ENCODE measurements at regions not wholly inside any gene's neighbourhood (a gene's known extent, or its start where the extent isn't known, plus 50 kb on each side); places are given as distances from the start of the nearest gene placed in this dataset.
"Not testable (repeated sequence)": the region's sequence is repeated elsewhere in the genome, so short reads cannot be mapped to it uniquely, and the experiment has no call there.

DNA sequence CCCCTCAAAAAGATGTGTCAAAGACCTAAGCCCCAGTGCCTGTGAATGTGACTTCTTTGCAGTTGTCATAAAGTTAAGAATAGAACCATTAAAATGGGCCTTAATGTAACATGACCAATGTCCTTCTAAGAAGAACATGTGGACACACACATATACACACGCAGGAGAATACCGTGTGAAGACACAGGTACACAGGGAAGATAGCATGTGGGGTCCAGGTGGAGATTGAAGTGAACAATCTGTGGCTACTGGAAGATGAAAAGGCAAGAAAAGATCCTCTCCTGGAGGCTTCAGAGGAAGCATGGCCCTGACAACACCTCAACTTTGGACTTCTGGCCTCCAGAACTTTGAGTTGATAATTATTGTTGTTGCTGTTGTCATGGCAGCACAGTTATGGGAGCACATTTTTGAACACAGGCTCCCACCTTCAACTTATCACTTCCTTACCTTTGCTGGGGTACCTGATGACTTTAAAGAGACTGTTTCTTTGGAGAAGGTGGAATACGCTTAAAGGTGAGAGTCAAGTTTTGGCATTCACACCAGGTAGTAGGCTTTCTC is 123.5 kb upstream of the ADCY2 start:
- H3K36me3 Mint-ChIP-seq, result no peaks in the 10 kb centered on the region
- peak overlapping the region in 1 of 4 donors; percentile 44 for H3K4me3 Mint-ChIP-seq
- no peak overlapping the region for H3K27ac Mint-ChIP-seq
- no peaks in the 10 kb centered on the region for H3K4me1 Mint-ChIP-seq
- peaks cover 1 to 5% (median 3%) of the 10 kb centered on the region in 3 donors for H3K9me3 Mint-ChIP-seq
- H3K27me3 Mint-ChIP-seq, result no peaks in the 10 kb centered on the region

DNA sequence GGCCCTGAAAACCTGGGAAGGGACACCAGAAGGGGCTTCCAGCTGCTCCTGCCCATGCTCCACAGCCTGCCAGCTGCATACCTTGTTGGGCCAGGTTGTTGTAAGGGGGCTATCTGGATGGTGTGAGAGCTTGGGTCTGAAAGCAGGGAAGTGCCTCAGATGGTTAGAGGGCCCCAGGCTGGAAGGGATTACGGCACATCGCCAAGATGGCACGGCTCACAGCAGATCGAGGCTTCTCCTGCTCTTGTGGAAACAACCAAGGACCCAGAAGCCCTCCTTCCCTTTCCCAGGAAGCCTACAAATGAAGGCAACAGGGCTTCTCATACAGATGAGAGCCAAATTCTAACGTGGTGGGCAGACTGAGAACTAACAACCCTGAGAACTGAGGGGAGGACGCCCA is 121.7 kb upstream of the ADCY2 start:
- no peaks in the 10 kb centered on the region for H3K27me3 Mint-ChIP-seq
- peak overlapping the region in 1 of 3 donors; percentile 8 for H3K27ac Mint-ChIP-seq
- no peaks in the 10 kb centered on the region for H3K36me3 Mint-ChIP-seq
- no peaks in the 10 kb centered on the region for H3K4me1 Mint-ChIP-seq
- peaks cover 0 to 5% (median 3%) of the 10 kb centered on the region in 3 donors for H3K9me3 Mint-ChIP-seq
- H3K4me3 Mint-ChIP-seq, result no peak overlapping the region

DNA sequence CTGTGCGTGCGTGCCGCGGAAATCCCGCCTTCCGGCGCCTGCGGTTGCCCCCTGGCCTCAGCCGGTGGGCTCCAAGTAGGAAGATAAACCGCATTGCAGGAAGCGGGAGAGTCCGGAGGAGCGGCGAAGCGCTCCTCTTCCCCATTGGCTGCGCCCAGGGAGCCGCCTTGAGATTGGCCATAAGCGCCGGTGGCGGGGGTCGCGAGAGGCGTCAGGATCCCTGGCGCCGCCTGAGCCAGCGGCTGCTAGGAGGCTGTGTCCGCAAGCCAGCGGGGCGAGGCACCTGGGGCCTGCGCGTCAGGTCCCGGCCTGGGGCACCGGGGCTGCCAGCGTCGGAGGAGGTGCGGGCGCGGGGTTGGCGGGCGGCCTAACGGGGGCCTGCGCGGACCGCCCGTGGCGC is 106.3 kb upstream of the ADCY2 start:
- H3K27ac Mint-ChIP-seq, H3K27me3 Mint-ChIP-seq, H3K4me1 Mint-ChIP-seq, H3K36me3 Mint-ChIP-seq, H3K4me3 Mint-ChIP-seq, H3K9me3 Mint-ChIP-seq: not testable (repeated sequence)

DNA sequence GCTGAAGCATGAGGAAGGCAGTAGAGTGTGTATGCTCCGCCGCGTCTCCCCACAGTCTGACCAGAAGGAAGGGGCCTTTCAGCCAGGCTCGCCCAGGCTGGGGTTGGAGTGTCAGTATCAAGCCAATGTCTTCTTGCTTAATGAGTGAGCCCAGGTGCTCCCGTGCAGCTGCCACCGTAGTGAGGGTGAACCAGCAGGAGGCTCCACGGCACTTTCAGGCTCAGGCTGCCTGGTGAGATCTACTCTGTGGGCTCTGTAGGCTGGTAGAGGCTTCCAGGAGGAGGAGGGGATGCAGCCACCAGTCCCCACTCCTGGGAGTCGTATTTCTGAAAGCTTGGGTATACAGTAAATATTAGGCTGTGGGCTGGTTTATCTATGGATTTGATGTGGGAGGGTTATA is 98.1 kb upstream of the ADCY2 start:
- H3K27me3 Mint-ChIP-seq, H3K36me3 Mint-ChIP-seq, H3K9me3 Mint-ChIP-seq, H3K27ac Mint-ChIP-seq, H3K4me3 Mint-ChIP-seq, H3K4me1 Mint-ChIP-seq: not testable (repeated sequence)

DNA sequence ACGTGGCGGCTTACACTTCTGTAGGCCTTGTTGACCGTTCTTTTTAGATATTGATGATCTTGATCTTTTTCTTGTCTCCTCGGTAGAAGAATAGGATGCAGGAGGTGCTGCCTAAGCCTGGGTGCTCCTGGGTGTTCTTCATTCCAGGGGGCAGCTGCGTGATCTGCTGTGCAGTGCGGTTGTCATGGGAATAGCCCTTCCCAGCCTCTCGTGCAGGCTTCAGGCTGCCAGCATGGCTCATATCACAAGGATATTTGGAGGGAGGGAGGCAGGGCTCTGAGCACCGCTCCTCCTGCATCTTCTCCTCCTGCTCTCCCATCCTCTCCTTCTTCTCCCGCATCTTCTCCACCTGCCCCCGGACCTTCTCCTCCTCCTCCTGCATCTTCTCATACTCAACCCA is 96.2 kb upstream of the ADCY2 start:
- peak overlapping the region in 1 of 3 donors; percentile 54 for H3K27ac Mint-ChIP-seq
- not testable (repeated sequence) for H3K4me1 Mint-ChIP-seq, H3K36me3 Mint-ChIP-seq, H3K9me3 Mint-ChIP-seq, H3K4me3 Mint-ChIP-seq, H3K27me3 Mint-ChIP-seq

DNA sequence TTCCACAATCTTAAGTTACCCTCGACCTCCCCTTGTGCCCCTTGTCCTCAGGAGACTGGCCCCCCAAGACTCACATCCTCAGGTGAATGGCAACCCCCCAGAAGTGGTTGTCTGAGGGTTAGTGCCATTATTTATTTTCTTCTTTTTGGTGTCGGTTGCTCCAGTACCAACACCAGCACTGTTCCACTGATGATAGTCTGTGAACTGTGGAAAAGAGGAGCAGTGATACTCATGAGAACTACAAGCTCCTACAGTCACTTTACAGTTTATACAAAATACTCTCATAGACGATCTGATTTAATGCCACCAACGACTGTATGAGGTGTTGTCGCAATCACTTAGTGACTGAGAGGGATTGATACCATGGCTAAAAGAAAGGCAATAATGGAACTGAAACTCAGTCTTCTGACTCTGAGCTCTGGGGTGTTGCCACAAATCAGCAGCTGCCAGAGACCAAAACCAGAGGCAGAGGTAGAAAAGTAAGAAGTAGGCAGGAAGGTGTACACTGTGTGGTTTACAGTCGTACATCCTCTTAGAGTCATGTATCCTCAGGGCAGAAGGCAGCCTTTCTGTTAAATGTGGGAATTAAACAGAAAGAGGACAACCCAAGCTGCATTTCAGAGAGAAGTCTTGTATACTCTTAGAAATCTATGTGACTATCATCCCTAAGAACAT is 90.8 kb upstream of the ADCY2 start:
- not testable (repeated sequence) for H3K27me3 Mint-ChIP-seq, H3K4me3 Mint-ChIP-seq, H3K4me1 Mint-ChIP-seq, H3K9me3 Mint-ChIP-seq, H3K36me3 Mint-ChIP-seq, H3K27ac Mint-ChIP-seq

DNA sequence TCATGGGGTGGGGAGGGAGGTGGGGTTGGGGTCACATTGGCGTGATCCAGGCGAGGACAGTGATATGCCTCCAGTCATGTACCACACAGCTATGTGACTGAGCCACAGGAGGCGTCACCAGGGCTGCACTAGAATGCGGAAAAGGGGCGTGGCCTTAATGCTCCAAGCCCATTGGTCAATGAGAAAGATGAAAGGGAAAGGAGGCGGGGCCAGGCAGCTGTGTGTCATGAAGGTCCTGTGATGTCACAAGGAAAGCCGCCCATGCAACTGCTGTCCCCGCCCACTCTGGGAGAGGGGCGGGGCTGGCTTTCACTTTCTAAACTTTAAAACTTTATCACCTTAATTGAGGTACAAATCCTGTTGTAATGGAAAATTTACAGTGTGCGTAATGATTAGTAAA is 89.4 kb upstream of the ADCY2 start:
- not testable (repeated sequence) for H3K36me3 Mint-ChIP-seq, H3K4me1 Mint-ChIP-seq, H3K9me3 Mint-ChIP-seq, H3K27me3 Mint-ChIP-seq, H3K27ac Mint-ChIP-seq, H3K4me3 Mint-ChIP-seq

DNA sequence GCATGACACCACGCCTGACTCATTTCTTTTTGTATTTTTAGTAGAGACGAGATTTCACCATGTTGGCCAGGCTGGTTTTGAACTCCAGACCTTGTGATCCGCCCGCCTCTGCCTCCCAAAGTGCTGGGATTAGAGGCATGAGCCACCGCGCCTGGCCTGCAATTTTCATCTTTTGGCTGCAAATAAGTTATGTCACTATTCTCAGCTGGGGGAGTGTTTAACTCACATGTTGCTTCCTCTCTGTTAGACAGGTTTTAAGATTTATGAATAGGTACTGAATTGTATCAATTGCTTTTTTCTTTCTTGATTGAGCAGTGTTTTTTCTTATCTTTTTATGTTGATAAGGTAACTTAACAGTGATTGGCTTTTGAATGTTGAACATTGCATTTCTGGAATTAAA is 88.2 kb upstream of the ADCY2 start:
- H3K27me3 Mint-ChIP-seq, H3K27ac Mint-ChIP-seq, H3K4me3 Mint-ChIP-seq, H3K4me1 Mint-ChIP-seq, H3K9me3 Mint-ChIP-seq, H3K36me3 Mint-ChIP-seq: not testable (repeated sequence)

DNA sequence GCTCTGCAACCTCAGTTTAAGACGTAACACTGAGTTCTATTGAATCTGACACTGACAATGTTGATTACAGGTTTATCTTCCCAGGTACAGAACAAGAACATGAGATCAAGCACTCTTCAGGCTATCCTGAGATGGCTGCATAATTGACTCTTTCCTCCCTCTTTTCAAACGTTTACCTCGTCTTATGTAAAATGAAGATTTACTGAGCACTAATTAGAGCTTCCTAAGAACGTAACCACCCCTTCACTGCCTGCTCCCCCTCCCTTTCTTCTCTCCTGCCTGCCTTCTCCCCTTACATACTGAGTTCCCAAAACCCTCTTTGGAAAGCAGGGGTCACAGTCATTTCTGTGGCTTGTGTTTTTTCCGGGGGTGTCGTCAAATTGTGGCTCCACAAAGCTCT is 86.2 kb upstream of the ADCY2 start:
- H3K27me3 Mint-ChIP-seq, H3K36me3 Mint-ChIP-seq, H3K4me1 Mint-ChIP-seq, H3K27ac Mint-ChIP-seq, H3K9me3 Mint-ChIP-seq, H3K4me3 Mint-ChIP-seq: not testable (repeated sequence)

DNA sequence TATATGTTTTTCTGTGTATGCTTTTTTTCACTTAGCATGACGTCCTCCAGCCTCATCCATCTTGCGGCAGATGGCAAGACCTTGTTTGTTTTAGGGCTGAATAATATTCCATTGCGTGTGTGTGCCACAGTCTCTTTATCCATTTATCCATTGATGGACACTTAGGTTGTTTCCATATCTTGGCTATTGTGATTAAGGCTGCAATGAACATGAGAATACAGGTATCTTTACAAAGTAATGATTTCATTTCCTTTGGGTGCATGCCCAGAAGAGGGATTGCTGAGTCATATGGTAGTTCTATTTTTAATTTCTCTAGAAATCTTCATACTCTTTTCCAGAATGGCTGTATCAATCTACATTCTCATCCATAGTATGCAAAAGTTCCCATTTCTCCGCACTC is 85.3 kb upstream of the ADCY2 start:
- not testable (repeated sequence) for H3K27me3 Mint-ChIP-seq, H3K36me3 Mint-ChIP-seq, H3K4me3 Mint-ChIP-seq, H3K4me1 Mint-ChIP-seq, H3K27ac Mint-ChIP-seq
- H3K9me3 Mint-ChIP-seq, result peaks cover 0 to 12% (median under 1%) of the 10 kb centered on the region in 3 donors

DNA sequence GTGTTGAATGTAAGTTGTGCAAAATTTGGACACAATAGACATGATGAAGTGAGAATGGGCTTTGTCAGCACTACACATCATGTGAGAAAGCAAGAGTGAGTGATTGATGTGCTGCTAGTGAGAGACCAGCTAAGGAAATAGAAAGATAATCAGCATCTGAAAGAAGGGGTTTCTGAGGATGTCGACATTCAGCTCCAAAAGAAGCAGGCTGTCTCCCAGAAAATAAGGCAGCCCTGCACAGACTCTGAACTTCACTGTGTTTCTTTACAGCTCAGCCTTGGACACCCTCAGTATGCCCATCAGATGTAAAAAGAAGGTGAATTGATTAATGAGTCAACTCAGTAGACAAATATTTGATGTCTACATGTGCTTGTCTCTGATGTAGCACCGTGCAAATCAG is 80.8 kb upstream of the ADCY2 start:
- no peaks in the 10 kb centered on the region for H3K4me1 Mint-ChIP-seq
- H3K4me3 Mint-ChIP-seq, result no peak overlapping the region
- no peak overlapping the region for H3K27ac Mint-ChIP-seq
- peaks cover 0 to 14% (median 3%) of the 10 kb centered on the region in 3 donors for H3K9me3 Mint-ChIP-seq
- H3K27me3 Mint-ChIP-seq, result no peaks in the 10 kb centered on the region
- H3K36me3 Mint-ChIP-seq, result no peaks in the 10 kb centered on the region

DNA sequence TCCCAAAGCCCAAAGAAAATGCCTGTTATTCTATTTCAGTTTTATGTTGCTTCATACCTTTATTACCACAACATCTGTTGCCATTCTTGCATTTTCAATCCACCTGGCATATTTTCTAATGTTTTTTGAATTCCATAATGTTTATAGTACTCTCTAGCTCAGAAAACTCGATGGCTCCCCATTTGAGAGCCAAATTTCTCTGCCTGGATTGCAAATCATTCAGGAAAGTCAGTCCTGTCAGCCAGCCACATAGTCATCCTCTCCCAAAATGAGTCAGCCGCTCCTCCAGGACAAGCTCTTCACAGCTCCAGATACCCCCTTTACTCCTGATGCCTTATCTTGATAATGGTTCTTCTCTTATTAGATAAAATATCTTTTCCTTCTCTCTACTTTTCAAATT is 78.2 kb upstream of the ADCY2 start:
- H3K27ac Mint-ChIP-seq, result no peak overlapping the region
- H3K27me3 Mint-ChIP-seq, result no peaks in the 10 kb centered on the region
- H3K9me3 Mint-ChIP-seq, result peaks cover 0 to 12% (median 3%) of the 10 kb centered on the region in 3 donors
- no peaks in the 10 kb centered on the region for H3K4me1 Mint-ChIP-seq
- no peaks in the 10 kb centered on the region for H3K36me3 Mint-ChIP-seq
- no peak overlapping the region for H3K4me3 Mint-ChIP-seq

DNA sequence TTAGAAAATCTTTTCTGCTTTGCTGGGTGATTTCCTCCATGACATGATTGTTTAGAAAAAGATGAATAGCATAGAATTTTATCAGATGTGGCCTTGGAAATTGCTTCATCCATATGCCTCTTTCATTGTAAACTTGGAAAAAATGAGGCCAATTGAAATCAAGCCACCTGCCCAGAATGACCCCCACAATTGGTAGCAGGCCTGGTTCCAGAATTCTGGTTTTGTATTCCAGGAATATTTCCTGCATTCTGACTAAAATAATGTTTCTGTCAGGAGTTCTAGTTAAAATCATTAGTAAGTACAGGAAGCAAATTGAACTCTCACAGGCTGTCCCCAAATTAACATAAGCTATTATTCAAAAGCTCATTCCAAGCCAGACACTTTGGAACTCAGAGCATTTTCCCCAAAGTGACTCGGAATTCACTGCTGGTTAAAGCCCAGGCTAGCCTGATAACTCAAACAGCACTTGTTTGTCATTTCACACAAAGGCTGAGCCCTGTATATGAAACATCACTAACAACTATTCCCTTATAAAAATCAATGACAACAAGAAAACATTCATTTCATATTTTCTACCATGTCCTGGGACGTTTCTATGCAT is 75.1 kb upstream of the ADCY2 start:
- Mint-ChIP-seq H3K4me3 (no peak overlapping the region), H3K9me3 (peaks cover 0 to 8% (median under 1%) of the 10 kb centered on the region in 3 donors), H3K4me1 (no peaks in the 10 kb centered on the region), H3K27ac (no peak overlapping the region), H3K36me3 (no peaks in the 10 kb centered on the region), H3K27me3 (no peaks in the 10 kb centered on the region)

DNA sequence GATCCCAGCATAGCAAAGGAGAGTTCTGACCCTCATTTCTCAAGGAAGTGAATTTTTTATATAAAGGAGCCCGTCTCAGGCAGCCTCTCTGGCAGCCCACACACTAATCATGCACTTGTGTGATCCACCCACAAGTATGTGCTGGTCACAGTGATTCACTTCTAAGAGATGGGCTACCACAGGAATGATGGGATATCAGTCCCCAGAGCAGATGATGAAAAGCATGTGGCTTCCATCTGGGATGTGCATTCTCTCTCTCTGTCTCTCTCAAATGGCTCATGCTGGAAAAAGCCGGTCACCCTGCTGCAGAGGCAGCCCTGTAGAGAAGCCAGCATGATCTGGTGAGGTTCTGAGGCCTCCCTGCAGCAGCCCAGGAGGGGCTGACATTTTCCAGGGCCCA is 74.2 kb upstream of the ADCY2 start:
- no peak overlapping the region for H3K27ac Mint-ChIP-seq
- H3K9me3 Mint-ChIP-seq, result peaks cover 0 to 7% (median 0%) of the 10 kb centered on the region in 3 donors
- H3K4me3 Mint-ChIP-seq, result no peak overlapping the region
- no peaks in the 10 kb centered on the region for H3K27me3 Mint-ChIP-seq
- H3K4me1 Mint-ChIP-seq, result no peaks in the 10 kb centered on the region
- no peaks in the 10 kb centered on the region for H3K36me3 Mint-ChIP-seq

DNA sequence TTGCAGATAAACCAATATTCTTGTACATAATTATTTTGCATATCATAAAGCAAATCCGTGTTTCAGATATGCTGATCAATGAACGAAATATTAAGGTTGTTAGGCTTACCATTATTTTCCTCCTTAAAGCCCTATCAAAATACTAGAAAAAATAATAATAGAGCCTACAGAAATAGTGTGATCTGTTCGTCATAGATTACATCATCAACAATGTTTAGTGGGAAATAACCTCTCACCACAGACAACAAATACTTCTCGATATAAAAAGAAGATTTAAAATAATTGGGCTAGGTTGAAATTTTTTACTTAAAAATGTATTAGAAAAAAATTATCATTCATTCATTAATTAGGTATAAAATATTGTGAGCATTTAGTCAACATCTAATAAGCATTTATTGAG is 71.0 kb upstream of the ADCY2 start:
- Mint-ChIP-seq H3K9me3 (peaks cover 0 to 4% (median 1%) of the 10 kb centered on the region in 3 donors), H3K36me3 (no peaks in the 10 kb centered on the region), H3K27me3 (no peaks in the 10 kb centered on the region), H3K4me1 (no peaks in the 10 kb centered on the region), H3K4me3 (no peak overlapping the region), H3K27ac (no peak overlapping the region)

Measured in IgD-negative memory B cell (primary cell).